PFSK-1 (cell line): ENCODE measurements at regions not wholly inside any gene's neighbourhood (a gene's known extent, or its start where the extent isn't known, plus 50 kb on each side); places are given as distances from the start of the nearest gene placed in this dataset.

ENCODE experiments used
- FOXP2 ChIP-seq: optimal IDR thresholded peaks from 2 replicates; pipeline ENCODE3; 2011; ENCODE audit warnings: borderline replicate concordance, control low read depth, inconsistent platforms; ENCODE audit not compliant: insufficient read depth; ENCODE audit errors: extremely low read length, extremely low read depth
- POLR2AphosphoS5 ChIP-seq: IDR thresholded peaks from 2 replicates; pipeline ENCODE4 v1.6.1; 2012; ENCODE audit warnings: low read depth, mild to moderate bottlenecking, control low read depth, low read length, moderate library complexity
- SIN3A ChIP-seq: IDR thresholded peaks from 2 replicates; pipeline ENCODE4 v1.6.1; 2012; ENCODE audit warnings: mild to moderate bottlenecking, low read length, moderate library complexity, borderline replicate concordance; ENCODE audit not compliant: insufficient read depth
- TAF1 ChIP-seq: IDR thresholded peaks from 2 replicates; pipeline ENCODE4 v1.6.1; 2012; ENCODE audit warnings: low read length, control low read depth, borderline replicate concordance; ENCODE audit not compliant: insufficient read depth
- TF ChIP-seq, protein P1 (sequence below), 2 experiments: IDR thresholded peaks; 2 replicates each; pipeline versions ENCODE4 v1.6.1 to v1.8.0; 2011 to 2012; ENCODE audit warnings: low read depth in 2 of 2, low read length in 2 of 2, control low read depth in 1 of 2, inconsistent platforms in 1 of 2, mild to moderate bottlenecking in 1 of 2, moderate library complexity in 1 of 2; ENCODE audit not compliant: insufficient read depth in 1 of 2

DNA sequence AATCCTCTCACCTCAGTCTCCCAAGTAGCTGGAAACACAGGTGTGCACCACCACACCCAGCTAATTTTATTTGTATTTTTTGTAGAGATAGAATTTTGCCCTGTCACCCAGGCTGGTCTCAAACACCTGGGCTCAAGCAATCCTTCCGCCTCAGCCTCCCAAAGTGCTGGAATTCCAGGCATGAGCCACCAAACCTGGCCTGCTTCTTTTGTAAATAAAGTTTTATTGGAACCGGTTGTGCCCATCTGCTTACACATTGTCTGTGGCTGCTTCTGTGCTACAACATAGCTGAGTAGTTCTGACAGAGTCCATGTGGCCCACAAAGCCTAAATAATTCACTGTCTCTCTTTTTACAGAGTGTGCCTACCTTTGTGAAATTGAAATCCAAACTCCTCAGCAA, 109.7 kb upstream of the NRSN1 start:
- TF ChIP-seq, protein P1, sequence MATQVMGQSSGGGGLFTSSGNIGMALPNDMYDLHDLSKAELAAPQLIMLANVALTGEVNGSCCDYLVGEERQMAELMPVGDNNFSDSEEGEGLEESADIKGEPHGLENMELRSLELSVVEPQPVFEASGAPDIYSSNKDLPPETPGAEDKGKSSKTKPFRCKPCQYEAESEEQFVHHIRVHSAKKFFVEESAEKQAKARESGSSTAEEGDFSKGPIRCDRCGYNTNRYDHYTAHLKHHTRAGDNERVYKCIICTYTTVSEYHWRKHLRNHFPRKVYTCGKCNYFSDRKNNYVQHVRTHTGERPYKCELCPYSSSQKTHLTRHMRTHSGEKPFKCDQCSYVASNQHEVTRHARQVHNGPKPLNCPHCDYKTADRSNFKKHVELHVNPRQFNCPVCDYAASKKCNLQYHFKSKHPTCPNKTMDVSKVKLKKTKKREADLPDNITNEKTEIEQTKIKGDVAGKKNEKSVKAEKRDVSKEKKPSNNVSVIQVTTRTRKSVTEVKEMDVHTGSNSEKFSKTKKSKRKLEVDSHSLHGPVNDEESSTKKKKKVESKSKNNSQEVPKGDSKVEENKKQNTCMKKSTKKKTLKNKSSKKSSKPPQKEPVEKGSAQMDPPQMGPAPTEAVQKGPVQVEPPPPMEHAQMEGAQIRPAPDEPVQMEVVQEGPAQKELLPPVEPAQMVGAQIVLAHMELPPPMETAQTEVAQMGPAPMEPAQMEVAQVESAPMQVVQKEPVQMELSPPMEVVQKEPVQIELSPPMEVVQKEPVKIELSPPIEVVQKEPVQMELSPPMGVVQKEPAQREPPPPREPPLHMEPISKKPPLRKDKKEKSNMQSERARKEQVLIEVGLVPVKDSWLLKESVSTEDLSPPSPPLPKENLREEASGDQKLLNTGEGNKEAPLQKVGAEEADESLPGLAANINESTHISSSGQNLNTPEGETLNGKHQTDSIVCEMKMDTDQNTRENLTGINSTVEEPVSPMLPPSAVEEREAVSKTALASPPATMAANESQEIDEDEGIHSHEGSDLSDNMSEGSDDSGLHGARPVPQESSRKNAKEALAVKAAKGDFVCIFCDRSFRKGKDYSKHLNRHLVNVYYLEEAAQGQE (IDR thresholded peaks at IDR 0.05; ENCODE audit: insufficient read depth in 1 of 2, low read depth in 2 of 2, low read length in 2 of 2) = no peak
- TF ChIP-seq POLR2AphosphoS5 = no peak
- no peak for TF ChIP-seq SIN3A

DNA sequence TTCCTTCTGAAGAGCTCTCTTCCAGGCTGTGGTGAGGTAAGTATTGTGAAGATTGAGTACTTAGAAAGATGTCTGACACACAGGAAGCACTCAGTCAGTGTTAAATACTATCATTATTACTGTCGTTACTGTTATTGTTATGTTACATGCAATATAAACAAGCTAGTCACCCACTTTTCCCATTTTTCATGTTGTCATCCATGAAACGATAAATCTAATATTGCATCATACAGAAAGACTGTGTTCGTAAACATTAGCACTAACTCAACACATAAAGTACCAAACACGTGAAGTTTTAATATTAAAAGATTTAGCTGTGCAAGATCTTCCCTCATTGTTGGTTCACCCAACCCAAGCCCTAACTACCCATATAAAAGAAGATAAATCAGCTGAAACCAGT, 109.2 kb upstream of the NRSN1 start:
- TF ChIP-seq, protein P1 (IDR thresholded peaks at IDR 0.05; ENCODE audit: insufficient read depth in 1 of 2, low read depth in 2 of 2, low read length in 2 of 2) = no peak
- TF ChIP-seq TAF1 = no peak
- TF ChIP-seq FOXP2 = no peak
- no peak for TF ChIP-seq POLR2AphosphoS5
- no peak for TF ChIP-seq SIN3A

DNA sequence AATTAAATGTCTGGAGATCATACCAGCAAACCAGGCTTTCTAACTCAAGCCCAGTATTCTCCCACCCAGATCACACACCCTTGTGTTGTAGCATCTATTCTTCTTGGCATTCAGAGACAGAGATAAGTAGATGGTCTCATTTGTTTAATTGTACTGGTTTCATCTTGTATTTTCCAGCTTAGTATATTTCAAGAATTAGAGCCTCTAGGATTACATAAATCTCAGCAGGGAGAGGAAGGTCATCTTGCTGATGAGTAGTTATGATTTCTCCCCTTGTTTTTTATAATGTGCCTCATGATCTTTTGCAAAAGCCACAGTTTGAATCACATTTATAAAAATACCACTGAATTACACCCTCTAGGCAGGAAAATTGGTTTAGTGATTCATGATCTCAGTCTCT, 106.6 kb upstream of the NRSN1 start:
- TF ChIP-seq FOXP2 = no peak
- no peak for TF ChIP-seq POLR2AphosphoS5
- TF ChIP-seq SIN3A = no peak
- TF ChIP-seq, protein P1 (IDR thresholded peaks at IDR 0.05; ENCODE audit: insufficient read depth in 1 of 2, low read depth in 2 of 2, low read length in 2 of 2) = no peak
- no peak for TF ChIP-seq TAF1

DNA sequence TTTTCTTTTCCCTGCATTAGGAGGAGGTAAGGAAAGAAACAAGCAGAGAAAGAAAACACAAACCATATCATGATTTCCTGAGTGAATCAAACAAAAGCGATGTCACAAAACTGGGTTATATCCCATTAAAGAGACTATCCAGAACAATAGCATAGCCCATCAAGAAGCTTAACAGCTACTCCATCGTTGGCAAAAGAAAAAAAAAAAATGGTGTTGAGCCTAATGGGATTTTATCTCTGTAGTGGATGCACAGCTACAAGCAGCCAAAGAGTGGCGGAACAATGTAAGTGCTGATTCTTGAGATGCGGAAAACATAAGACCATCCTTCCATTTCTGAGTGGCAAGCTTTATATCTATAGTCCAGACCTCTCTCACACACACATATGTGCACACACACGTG, 106.2 kb upstream of the NRSN1 start:
- TF ChIP-seq FOXP2 (no peak), SIN3A (no peak), TAF1 (no peak), POLR2AphosphoS5 (no peak)
- TF ChIP-seq, protein P1 (IDR thresholded peaks at IDR 0.05; ENCODE audit: insufficient read depth in 1 of 2, low read depth in 2 of 2, low read length in 2 of 2) = no peak

DNA sequence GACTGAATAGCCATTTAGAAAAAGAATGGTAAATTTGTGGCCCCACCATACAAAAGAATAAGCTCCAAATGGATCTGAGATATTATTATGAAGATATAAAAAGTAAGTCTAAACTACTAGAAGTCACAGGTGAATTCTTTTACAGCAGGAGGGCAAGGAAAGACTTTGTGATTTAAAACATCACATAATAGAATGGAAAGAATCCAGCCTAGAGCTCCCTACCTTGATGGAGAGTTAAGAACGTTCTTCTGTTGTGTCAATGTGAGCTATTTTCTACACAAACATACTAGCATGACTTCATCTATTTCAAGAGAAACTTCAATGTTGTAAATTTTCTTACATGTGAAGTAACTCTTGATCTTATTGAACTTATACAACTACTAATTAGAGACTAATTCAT, 100.0 kb upstream of the NRSN1 start:
- TF ChIP-seq SIN3A = no peak
- TF ChIP-seq, protein P1 (IDR thresholded peaks at IDR 0.05; ENCODE audit: insufficient read depth in 1 of 2, low read depth in 2 of 2, low read length in 2 of 2) = no peak
- no peak for TF ChIP-seq TAF1
- TF ChIP-seq POLR2AphosphoS5 = no peak
- no peak for TF ChIP-seq FOXP2
